Activated CD4-positive, alpha-beta T cell treated with anti-CD3 and anti-CD28 coated beads for 1 hour (primary cell): ENCODE measurements at regions not wholly inside any gene's neighbourhood (a gene's known extent, or its start where the extent isn't known, plus 50 kb on each side); places are given as distances from the start of the nearest gene placed in this dataset.
A peak's percentile ranks its signal among the peaks of the same experiment; 100 is the strongest.
"Not testable (repeated sequence)": the region's sequence is repeated elsewhere in the genome, so short reads cannot be mapped to it uniquely, and the experiment has no call there.

Experiments used
- DNase-seq: peaks from one replicate; pipeline ENCODE4 v3.0.0-alpha.2; 2020

DNA sequence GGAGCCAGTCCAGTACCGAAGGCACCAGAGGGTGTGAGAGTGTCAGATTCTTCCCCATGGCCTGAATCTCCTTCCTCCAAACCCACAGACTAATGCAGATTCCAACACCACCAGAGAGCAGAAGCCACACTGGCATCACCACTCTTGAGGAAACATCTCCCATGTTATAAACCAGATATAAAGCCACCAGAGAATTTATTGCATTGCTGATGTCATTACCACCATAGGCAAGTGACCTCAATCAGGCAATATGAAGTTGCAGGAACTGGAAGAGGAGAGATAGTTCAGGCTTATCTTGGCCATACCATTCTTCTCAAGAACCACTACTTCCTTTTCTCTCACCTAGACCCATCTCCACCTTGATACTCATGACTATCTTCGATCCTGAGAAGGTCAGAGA lies 653.4 kb downstream of the TMEM121 start:
- no peak for DNase-seq

DNA sequence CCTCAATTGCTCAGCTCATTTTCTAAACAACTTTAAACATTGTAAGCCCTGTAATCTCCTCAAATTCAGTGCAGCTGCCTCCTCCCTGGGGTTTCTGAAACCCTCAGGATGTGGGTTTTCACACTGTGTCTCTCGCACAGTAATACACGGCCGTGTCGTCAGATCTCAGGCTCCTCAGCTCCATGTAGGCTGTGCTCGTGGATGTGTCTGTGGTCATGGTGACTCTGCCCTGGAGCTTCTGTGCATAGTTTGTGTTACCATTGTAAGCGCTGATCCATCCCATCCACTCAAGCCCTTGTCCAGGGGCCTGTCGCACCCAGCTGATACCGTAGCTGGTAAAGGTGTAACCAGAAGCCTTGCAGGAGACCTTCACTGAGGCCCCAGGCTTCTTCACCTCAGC lies 658.4 kb downstream of the TMEM121 start:
- peak; percentile 29 for DNase-seq

DNA sequence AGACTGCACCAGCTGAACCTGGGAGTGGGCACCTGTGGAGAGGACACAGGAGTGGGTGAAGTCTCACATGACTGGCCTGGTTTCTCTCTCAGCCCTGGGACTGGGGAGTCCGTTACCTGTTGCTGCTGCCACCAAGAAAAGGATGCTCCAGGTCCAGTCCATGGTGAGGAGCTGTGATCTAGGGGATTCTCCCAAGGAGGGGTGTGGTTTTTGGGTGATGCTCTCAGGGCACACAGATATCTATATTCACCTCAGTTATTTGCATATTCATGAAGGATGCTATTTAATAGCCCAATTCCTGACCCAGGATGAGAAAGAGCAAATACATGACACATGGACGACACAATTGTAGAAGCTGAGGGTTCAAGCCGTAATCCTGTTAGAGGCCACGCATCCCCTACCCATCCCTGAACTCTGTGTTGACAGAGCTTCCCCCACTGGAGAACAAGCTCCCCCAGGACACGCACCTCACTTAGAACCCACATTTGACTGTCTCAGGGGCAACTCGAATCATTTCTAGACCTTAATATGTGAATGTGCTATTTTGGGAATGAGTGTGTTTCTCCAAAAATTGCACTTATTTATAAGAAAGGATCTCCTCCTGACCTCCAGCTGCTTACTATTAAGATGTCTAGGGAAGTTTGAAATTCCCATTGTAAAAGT lies 658.9 kb downstream of the TMEM121 start:
- not testable (repeated sequence) for DNase-seq

DNA sequence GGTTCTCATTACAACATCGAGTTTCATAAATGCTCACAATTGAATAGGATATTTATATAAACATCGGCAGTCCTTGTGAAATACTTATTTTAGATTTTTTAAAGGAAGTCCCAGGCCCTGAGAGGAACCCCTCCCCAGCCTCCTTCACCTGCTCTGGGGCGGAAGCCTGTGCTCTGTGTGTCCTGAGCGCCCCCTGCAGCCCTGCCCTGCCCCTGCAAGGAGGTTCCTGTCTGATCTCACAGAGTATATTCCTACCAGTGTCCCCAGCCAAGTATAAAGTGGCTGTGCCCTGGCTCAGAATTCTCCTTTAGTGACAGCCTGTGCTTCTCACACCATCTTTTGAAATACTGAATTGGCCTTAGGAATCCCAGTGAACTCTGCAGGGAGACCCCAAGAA lies 659.5 kb downstream of the TMEM121 start:
- peak; percentile 50 for DNase-seq

DNA sequence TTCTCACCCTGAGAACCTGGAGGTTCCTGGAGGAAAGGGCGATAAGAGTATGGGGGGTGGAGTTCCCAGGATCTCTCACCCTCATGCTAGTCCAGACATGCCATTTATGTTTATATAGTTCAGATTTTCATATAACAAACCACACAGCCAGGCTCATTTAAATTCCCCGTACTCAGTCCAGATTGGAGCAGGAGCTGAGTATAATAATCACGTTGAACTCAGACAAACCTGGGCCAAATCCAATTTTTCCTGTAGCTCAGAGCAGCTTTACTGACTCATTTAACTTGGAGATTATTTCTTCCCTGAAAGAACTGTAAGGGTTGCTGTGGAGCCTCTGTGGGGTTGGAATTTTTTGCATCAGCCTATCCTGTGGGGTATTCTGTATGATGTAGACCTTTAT lies 660.8 kb downstream of the TMEM121 start:
- DNase-seq: no peak

DNA sequence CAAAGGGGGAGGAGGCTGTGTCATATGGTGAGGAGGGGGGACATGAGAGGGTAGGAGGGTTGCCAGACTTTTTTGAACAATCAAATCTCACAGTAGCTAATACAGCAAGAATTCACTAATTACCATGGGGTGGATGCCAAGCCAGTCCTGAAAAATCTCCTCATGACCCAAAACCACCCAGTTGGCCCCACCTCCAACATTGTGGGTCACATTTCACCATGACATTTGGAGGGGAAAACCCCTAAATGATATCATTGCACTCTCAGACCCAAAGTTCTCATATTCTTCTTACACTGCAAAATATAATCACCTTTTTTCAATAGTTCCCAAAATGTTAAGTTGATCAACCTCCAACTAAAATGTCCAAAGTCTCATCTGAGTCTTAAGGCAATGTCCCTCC lies 666.3 kb downstream of the TMEM121 start:
- not testable (repeated sequence) for DNase-seq

DNA sequence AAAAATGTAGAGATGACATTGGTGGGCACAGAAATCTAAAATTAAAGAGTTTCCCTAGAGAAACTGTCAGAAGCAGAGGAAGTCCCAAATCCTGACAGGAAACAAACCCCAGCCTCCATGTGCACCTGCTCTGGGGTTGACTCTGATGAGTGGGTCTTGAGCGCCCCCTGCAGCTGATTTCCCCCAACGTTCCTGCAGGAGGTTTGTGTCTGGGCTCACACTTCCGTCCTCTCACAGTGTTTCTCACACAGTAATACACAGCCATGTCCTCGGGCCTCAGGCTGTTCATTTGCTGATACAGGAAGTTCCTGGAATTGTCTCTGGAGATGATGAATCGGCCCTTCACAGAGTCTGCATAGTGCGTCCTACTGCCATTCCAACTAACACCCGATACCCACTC lies 670.1 kb downstream of the TMEM121 start:
- peak; percentile 41 for DNase-seq

DNA sequence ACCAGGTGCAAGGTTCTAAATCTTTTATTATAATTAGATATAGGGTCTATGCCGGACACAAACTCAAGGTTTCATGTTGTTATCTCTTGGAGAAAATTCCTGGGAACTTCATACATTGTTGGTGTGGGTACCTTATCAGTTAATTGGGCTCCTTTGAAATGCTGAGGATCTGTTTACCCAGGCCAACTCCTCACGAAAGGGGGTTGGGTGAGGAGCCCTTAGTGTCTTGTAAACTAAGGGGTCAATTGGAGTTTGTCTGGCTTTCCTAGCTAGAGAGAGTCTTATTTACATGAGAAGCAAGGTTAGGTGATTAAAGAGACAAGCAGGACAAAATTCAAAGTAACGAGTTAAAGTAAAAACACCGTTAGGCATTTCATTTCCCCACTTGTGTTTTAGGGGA lies 670.9 kb downstream of the TMEM121 start:
- not testable (repeated sequence) for DNase-seq

DNA sequence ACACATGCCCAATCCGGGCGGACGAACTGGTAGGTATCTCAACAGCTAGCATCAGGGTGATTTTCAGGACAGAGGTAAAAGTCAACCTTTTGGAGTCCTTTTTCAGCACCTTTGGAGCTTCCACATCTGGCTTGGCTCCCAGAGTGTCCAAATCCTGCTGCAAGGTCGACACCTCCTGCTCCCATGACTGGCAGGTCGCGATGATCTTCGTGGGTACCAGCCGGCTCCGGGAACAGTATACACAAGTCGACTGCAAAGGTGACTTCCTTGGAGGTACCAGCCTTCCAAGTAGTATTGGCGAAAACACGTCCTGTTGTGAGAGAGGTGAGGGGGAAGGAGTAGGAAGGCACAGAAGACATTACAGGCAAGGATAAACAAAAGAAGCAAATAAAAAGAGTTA lies 672.7 kb downstream of the TMEM121 start:
- DNase-seq: no peak

DNA sequence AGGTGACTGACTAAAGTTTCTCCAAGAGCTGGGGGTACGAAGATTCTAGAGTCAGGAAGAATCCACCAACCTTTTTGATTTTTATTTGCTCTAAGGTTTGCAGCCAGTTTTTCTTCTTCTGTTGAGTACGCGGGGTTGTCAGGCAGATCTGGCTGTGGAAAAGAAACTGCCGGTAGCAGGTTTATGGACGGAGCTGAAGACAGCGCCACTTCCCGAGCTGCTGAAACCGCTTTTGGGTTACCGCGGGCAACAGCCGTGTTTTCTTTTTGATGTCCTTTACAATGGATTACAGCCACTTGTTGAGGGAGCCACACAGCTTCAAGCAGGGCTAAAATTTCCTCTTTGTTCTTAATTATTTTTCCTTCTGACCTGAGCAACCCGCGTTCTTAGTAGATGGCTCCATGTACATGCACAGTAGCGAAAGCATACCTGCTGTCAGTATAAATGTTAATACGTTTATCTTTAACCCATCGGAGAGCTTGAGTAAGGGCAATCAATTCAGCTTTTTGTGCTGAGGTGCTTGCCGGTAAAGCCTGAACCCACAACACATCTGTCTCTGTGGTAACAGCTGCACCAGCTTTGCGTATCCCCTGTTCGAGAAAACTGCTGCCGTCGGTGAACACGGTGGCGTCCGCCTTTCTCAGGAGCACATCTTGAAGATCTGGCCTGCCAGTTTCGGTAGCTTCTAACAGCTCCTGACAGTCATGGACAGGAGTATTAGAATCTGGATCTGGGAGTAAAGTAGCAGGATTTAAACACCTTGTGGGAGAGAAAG lies 674.3 kb downstream of the TMEM121 start:
- no peak for DNase-seq

DNA sequence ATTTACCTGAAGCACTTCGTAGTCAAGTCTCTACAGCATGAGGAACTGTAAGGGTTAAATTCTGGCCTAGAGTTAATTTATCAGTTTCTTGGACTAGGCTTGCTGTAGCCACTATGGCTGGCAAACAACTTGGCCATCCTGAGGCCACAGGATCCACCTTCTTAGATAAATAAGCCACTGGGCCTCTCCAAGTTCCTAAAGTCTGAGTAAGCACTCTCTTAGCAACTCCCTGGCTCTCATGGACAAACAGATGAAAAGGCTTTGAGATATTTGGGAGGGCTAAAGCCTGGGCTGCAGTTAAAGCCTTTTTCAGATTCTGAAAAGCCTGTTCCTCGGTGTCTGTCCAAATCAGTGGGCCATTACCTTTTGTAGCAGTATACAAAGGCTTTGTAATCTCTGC lies 675.0 kb downstream of the TMEM121 start:
- no peak for DNase-seq

DNA sequence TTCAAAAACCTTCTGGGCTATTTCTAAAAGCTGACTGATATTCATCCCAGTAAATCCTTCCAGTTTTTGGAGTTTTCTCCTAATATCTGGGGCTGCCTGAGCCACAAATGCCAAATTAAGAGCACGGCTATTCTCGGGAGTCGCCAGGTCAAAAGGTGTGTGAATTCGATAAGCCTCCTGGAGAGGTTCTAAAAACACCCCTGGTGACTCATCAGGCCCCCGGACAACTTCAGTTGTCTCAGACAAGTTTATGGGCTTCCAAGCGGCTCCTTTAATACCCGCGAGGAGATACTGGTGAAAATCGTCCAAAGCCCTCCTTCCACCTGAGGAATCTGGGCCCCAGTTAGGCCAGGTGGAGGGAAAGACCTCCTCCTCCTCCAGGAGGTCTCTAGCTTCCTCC lies 677.1 kb downstream of the TMEM121 start:
- no peak for DNase-seq

DNA sequence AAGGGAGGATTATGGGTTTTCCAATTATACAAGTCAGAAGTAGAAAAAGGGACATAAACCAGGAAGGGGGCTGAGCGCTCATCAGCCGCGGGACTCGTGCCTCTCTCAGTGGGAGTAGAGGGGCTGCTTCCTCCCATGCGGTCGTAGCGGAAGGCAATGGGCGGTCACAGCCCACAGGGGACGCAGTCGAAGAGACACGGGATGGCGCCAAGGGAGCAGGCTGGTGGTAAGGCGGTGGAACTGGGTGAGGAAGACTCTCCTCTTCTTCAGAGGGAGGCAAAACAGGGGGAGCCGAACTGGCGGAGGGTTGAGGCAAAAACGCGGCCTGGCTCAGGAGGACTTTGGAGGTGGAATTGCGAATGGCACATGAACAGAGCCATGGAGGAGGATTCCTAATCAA lies 677.7 kb downstream of the TMEM121 start:
- no peak for DNase-seq

DNA sequence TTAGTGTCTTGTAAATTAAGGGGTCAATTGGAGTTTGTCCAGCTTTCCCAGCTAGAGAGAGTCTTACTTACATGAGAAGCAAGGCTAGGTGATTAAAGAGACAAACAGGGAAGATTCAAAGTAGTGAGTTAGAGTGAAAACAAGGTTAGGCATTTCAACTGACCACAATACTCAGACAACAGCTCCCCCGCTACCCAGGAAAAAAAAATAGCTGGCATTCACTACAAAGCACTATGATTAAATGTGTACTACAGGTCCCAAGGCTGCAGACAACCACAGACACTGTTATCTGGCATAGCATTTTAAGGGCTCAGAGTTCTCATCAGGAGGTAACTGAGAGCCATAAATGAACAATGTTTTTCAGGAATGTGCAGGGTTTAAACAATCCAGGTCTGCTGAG lies 680.9 kb downstream of the TMEM121 start:
- no peak for DNase-seq

DNA sequence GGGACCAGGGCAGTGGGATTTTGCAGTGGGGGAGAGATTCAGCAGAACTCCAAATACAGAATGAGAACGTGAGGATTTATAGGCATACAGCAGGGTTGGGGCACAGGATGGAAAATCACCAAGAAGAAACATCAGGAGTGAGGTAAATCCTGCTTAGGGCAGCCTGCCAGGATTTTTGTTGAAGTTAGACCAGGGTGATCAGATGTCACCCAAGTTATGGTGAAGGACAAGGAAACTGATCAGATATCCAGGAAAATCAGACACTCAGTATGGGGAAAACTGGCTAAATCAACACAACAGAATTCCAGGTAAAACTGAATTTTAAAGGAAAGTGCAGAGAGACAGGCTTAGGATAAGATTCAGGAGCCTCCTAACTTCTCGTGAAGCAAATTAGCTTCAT lies 682.4 kb downstream of the TMEM121 start:
- no peak for DNase-seq

DNA sequence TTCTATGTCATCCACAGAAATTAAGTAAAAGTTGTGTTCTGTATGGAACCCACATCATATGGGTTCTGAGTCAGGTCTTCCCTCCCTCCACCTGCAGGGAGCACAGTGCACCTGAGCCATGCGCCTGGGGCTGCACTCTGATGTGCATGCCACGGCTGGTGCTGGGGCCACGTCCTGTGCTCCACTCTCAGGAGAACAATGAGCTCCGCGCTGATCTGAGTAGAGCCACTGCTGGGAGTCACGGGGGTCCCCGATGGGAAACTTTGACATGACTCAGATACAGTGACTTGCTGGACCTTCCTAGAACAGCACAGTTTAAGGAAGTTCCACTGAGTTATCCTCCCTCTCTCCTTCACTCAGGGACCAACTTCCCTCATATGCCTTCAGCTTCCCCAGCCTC lies 683.4 kb downstream of the TMEM121 start:
- DNase-seq: peak; percentile 35

DNA sequence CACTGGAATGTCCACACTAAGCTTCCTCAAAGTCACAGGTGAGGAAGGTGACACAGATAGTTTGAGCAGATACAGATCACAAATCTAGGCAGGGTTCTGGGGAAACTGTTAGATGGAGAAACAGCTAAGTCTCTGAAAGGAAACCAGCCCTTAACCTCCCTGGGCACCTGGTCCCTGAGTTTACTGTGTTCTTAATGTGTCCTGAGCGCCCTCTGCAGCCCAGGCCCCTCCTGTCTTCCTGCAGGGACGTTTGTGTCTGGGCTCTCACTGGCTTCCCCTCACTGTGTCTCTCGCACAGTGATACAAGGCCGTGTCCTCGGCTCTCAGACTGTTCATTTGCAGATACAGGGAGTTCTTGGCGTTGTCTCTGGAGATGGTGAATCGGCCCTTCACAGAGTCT lies 684.3 kb downstream of the TMEM121 start:
- no peak for DNase-seq

DNA sequence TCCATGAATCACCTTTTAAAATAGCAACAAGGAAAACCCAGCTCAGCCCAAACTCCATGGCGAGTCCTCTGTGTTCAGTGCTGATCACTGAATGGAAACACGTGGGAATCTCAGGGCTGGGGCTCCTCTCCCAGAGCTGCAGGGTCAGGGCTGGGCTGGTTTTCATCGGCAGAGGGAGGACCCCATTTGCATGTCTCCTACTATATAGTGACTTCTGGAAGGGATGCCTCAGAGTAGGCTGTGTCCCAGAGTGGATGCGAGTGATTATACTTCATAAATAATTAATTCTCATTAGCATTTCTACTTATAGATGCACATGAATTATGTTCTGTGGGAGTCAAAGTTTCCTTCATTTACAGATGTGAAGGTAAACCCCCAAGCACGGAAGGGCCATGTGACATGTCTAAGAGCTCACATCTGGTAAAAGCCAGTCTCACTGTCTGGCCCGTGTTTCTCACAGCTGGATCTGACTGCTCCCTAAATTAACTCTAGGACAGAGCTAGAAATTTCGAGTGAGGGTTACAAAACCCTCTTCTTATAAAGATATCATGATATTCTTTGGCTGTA lies 685.0 kb downstream of the TMEM121 start:
- DNase-seq: no peak

DNA sequence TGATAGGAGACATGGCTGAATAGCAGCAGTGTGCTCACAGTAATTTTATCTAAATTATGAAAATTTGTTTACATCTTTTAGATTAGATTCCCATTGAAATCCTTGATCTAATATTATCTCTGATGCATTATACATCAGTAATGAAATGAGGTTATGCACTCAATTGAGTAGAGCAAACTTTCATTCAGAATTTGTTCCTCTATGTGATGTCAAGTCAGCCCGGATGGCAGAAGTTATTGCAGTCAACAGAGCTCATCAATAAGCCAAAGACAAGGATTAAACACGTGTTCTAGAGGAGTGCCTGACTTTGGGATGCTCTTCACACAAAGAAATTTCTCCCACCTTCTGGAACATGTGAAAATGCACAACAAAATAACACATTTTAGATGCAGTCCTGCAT lies 688.8 kb downstream of the TMEM121 start:
- no peak for DNase-seq

DNA sequence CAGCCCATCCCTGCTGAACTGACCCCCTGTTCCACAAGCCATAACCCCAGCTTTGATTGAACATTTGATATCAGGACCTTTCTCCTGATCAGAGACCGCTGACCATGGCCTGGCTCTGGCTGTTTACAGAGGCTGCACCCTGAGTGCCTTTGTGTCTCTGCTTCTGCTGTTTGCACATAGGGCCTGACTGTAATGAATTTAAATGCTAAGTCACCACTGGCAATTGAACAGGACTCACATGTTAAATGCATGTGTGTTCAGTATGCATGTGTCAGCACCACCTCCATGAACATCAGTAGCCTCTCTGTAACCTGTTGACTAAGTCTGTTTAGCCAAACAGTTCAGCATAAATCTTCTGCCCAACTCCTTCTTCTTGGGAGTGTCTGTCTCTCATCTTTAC lies 690.3 kb downstream of the TMEM121 start:
- no peak for DNase-seq

DNA sequence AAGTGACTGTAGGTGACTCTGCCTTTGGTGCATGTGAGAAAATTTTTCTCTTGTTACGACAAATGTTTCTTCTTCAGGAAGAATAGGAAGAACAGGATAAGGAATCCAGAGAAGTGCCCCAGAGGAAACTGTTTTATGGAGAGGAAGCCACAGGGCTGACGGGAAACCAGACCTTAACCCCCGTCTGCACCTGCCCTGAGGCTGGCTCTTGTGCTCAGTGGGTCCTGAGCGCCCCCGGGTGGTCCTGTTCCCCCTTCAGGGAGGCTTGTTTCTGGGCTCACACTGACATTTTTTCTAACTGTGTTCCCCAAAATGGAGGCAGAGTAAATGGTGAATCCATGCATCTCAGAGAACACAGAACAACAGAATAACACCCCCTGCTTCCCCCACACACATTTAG lies 691.8 kb downstream of the TMEM121 start:
- DNase-seq: no peak

DNA sequence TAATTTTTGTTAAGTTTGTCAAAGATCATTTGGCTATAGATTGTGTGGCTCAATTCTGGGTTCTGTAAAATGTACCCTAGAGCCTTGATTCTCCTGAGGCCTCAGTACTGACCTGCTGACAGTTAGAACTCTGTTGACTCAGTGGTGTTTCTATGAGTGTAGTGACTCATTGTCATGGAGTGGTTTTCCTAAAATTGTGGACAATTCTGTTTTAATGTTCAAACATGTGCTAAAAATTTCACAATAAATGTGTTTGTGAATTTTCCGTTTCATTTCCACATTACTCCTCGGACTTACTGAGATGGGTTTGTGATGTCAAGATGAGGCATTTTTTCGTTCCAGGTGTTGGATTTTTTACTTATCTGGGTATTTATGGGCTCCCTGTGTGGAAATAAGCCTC lies 695.9 kb downstream of the TMEM121 start:
- no peak for DNase-seq

DNA sequence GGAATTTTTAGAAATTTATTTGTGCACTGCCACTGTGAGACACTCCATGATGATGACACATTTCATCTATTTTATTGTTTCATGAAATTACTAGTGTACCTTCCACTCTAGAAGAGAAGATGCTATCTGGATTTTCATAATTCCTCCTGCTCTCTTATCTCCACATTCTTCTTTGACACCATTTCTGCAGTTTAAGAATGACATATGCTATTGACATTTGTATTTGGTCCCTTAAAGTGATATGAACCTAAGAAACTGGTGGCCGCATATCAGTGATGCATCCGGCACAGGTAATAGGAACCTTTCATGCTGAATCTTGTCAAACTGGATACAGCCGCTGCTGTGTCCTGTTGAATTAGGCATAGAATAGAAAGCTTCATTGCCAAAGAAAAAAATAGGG lies 696.3 kb downstream of the TMEM121 start:
- DNase-seq: no peak

DNA sequence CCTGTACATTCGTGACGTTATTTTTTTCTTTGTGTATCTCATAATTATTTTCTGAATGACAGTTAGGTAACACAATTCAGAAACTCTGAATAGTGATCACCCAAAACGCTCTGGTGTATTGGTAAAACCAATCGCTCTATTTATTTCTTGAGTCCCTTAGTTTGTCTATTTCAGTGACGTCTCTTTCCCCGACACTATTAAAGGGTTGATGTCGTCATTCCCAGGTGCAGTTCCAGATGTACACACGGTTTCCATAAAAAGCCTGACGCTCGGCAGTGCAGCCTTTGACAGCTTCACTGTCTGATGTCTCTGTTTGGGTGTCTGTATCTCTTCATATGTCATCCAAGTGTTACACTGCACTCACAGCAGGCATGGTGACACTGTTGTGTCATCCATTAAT lies 701.4 kb downstream of the TMEM121 start:
- DNase-seq: no peak
